GM19395 (cell line): ENCODE measurements at regions not wholly inside any gene's neighbourhood (a gene's known extent, or its start where the extent isn't known, plus 50 kb on each side); places are given as distances from the start of the nearest gene placed in this dataset.
"Not testable (repeated sequence)": the region's sequence is repeated elsewhere in the genome, so short reads cannot be mapped to it uniquely, and the experiment has no call there.

Experiments used
- ATAC-seq: cut with Tn5 transposase; IDR thresholded peaks from one replicate; pipeline ENCODE4 v1.9.1; 2021; ENCODE audit warnings: mild to moderate bottlenecking, moderate library complexity; ENCODE audit not compliant: unreplicated experiment

GRCh38 chr10:36574207-36574606 lies 551.2 kb upstream of the ANKRD30A start:
- no peak for ATAC-seq

- ATAC-seq = no peak
Observed at GRCh38 chr10:36573246-36573645, 552.2 kb upstream of the ANKRD30A start.

GRCh38 chr10:36564433-36564832 lies 561.0 kb upstream of the ANKRD30A start:
- ATAC-seq = no peak

DNA sequence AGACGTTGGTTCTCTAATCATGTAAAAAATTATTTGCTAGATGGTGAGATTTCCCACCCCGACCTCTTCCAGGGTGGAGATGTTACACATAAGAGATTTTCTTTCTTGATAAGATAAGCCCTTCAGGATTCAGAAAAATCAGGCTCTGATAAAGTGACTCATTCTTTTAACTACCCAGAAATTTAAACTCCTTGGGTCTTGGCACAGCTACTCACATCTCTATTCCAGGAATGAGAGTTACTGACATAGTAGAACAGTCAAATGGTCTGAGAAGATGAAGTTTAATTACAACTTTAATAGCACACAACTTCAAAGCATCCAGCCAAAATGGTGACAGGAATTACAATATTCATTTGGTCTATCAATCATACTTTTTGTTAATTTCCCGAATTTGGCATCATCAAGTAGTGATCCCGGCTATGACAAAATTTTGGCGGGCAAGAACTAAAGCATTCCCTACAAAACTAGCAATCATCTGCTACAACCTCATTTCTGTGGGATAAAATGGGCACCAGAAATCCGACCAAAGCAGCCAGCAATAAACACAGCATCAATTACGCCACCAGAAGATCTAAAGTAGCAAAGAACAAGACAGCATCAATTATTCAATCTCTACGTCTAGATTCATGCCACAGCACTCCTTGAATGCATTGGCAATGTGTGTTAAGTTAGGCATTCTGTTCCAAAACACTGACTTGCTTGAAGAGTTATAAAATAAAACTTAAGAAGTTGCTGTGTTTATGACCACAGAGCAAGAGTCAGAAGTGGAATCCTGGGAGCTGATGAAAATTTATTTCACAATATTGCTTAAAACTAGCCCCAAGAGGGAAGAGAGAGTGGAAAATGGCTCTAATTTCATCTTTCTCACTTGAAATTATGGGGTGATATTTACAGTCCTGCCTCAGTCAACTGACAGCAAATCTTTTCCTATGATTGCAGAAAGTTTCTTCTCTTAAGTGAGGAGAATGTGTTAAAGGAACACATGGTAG lies 565.7 kb upstream of the ANKRD30A start:
- ATAC-seq = no peak

- ATAC-seq = no peak
Observed at GRCh38 chr10:36556468-36556867, 568.9 kb upstream of the ANKRD30A start.

GRCh38 chr10:36555036-36555435 lies 570.4 kb upstream of the ANKRD30A start:
- no peak for ATAC-seq

GRCh38 chr10:36547965-36548364 lies 577.4 kb upstream of the ANKRD30A start:
- no peak for ATAC-seq

GRCh38 chr10:36542493-36542892 lies 582.9 kb upstream of the ANKRD30A start:
- ATAC-seq = no peak

DNA sequence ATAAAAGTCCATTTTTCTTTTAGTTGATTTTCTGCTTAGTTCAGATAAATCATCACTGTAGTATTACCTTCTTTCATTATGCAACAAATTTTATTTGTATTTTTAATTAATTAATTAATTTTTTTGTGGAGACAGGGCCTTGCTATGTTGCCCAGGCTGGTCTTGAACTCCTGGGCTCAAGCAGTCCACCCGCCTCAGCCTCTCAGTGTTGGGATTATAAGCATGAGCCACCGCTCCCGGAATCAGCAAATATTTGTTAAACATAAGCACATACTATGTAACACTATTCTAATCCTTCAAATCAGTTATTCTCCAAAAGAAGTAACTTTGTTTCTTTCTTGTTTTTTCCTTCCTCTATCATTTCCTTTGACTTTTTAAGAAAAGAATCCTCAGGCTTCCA lies 584.8 kb upstream of the ANKRD30A start:
- no peak for ATAC-seq

DNA sequence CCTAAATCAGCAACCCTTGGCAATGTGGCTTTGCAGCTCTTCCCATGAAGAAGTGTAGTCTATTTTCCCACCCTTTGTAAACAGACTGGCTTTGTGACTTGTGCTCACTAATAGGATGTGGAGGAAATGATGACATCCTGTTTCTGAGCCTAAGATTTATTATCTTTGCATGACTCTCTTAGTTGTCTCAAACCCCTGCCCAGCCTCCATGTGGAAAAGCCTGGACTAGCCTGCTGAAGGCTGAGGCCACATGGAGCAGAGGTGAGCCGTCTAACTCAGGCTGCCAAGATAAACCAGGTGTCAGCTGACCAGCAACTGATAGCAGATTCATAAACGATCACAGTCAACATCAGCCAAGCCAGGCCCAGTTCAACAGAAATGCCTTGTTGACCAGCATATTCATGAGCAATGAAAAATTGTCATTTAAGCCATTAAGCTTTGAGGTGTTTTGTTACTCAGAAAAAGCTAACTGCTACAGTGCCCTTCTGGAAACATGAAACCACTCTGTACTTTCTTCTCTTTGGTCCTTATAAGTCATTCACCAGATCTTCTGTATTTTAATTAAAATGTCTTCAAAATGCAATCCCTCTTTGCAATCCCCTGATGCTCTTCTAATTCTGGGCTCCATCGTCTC lies 586.3 kb upstream of the ANKRD30A start:
- no peak for ATAC-seq

GRCh38 chr10:36534471-36535002 lies 590.9 kb upstream of the ANKRD30A start:
- peak; percentile 98 for ATAC-seq

- ATAC-seq = no peak
Observed at GRCh38 chr10:36533861-36534260, 591.5 kb upstream of the ANKRD30A start.

DNA sequence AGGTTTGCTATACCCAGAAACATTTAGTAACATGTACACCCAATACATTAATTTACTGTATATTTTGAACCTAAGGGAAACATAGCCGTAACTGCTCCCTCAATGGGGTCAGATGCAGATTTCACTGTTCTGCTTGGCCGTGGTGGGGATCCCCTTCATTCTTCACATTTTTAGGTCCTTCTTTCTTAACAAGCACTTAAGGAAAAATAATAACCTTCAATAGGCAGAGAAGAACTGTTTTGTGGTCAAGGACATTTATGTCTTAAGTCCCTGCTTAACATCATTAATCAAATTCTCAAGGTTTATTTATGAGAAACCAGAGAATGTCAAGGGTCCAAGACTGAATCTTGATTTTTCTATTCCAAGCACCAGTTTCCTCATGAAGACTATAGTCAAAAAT lies 592.1 kb upstream of the ANKRD30A start:
- ATAC-seq = no peak

- ATAC-seq = no peak
Observed at GRCh38 chr10:36531621-36532020, 593.8 kb upstream of the ANKRD30A start.

DNA sequence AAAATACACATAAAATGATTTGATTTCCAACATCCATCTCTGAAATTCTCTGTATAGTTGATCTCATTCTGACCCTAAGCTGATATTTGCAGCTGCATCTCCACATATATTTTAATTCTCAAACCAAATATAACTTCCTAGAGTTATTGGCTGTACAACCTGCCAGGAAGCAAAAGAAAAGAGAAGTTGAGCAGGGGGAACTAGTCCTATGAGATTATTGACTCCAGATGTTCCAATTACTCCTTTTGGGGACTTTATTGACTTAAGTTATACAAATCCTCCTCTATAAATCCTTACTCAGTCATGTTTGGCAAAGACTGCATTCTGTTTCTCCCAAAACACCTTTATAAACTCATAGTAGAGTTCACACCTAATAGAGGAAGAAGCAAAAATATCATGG lies 599.4 kb upstream of the ANKRD30A start:
- no peak for ATAC-seq

DNA sequence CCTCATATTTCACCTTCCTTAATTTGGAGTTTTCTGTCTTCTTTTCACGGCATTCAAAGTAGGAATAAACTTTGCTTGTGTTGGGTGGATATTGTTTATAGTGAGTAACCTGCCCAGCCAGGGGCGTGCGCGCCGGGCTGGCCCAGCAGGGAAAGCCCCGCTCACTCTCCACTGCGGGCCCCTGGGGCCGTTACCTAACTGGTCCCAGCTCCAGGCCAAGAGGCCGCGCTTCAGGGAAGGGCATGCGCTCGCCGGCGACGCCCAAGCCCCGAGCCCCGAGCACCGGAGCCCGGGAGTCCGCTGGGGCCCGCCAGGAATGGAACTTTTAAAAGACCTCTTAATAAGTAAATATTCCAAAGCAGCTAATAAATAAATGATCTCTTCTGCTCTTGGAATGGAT lies 601.3 kb upstream of the ANKRD30A start:
- ATAC-seq = not testable (repeated sequence)

- no peak for ATAC-seq
Observed at GRCh38 chr10:36519909-36520308, 605.5 kb upstream of the ANKRD30A start.

- ATAC-seq = no peak
Observed at GRCh38 chr10:36516281-36516680, 609.1 kb upstream of the ANKRD30A start.

GRCh38 chr10:36515319-36515718 lies 610.1 kb upstream of the ANKRD30A start:
- no peak for ATAC-seq

- no peak for ATAC-seq
Observed at GRCh38 chr10:36507715-36508114, 617.7 kb upstream of the ANKRD30A start.

DNA sequence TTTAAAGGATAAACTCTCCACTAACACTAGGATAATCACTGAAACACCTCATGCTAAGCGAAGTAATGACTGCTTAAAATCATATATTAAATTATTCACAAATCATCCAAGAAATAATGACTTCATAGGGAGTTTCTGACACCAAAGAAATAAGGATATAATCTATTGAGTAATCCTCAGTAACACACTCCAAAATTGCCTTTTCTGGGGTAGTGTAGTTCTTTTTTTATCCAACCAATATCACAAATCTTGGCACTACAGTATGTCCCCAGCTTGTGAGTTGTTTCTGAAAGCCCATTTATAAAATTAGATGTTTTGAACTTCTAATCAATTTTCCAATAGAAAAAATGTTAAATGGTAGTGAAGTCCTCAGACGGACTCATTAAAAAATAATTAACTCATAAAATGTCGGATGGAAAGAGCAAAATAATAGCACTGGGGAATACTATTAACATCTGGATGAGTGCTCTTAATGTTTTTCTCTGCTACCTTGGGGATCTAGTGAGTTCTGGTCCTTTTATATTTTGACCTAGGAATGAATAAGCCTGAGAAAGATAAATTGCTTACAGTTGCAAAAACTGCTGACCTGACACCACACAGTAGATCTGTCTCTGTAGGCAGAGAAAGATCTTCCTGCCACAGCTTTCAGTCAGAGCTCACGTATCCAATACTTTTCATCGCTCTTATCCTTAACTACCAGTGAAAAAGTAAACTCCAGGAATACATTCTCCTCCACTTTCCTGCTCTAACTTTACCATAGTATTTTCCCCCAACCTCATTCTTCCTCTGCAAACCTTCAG lies 618.5 kb upstream of the ANKRD30A start:
- ATAC-seq = no peak
